ENCODE measurements at regions not wholly inside any gene's neighbourhood (a gene's known extent, or its start where the extent isn't known, plus 50 kb on each side); places are given as distances from the start of the nearest gene placed in this dataset.
"Not testable (repeated sequence)": the region's sequence is repeated elsewhere in the genome, so short reads cannot be mapped to it uniquely, and the experiment has no call there.

- FAIRE-seq: no peak
Observed at GRCh38 chr2:189312643-189313042, 128.6 kb upstream of the WDR75 start.

GRCh38 chr2:189318761-189319160 is 122.5 kb upstream of the WDR75 start:
- no peak for FAIRE-seq

GRCh38 chr2:189319424-189319823 is 121.8 kb upstream of the WDR75 start:
- FAIRE-seq: not testable (repeated sequence)

- FAIRE-seq: no peak
Observed at GRCh38 chr2:189327879-189328847, 113.1 kb upstream of the WDR75 start.

GRCh38 chr2:189328848-189329245 is 112.4 kb upstream of the WDR75 start:
- FAIRE-seq: no peak

- FAIRE-seq: no peak
Observed at GRCh38 chr2:189336276-189336975, 104.8 kb upstream of the WDR75 start.

GRCh38 chr2:189337656-189338055 is 103.6 kb upstream of the WDR75 start:
- no peak for FAIRE-seq

- FAIRE-seq: no peak
Observed at GRCh38 chr2:189338115-189338514, 103.2 kb upstream of the WDR75 start.

GRCh38 chr2:189341077-189341476 is 100.2 kb upstream of the WDR75 start:
- FAIRE-seq: no peak

GRCh38 chr2:189344043-189344442 is 97.2 kb upstream of the WDR75 start:
- FAIRE-seq: no peak

GRCh38 chr2:189347540-189347939 is 93.7 kb upstream of the WDR75 start:
- peak; percentile 76 for FAIRE-seq

GRCh38 chr2:189348369-189348768 is 92.9 kb upstream of the WDR75 start:
- FAIRE-seq: no peak

- no peak for FAIRE-seq
Observed at GRCh38 chr2:189350540-189351209, 90.6 kb upstream of the WDR75 start.

GRCh38 chr2:189351933-189352332 is 89.3 kb upstream of the WDR75 start:
- not testable (repeated sequence) for FAIRE-seq

GRCh38 chr2:189357375-189357774 is 83.9 kb upstream of the WDR75 start:
- not testable (repeated sequence) for FAIRE-seq

GRCh38 chr2:189360861-189361260 is 80.4 kb upstream of the WDR75 start:
- no peak for FAIRE-seq

GRCh38 chr2:189362283-189362682 is 79.0 kb upstream of the WDR75 start:
- no peak for FAIRE-seq

- FAIRE-seq: no peak
Observed at GRCh38 chr2:189363559-189363958, 77.7 kb upstream of the WDR75 start.

- FAIRE-seq: no peak
Observed at GRCh38 chr2:189364607-189365006, 76.7 kb upstream of the WDR75 start.

GRCh38 chr2:189366349-189366748 is 74.9 kb upstream of the WDR75 start:
- FAIRE-seq: no peak

- FAIRE-seq: no peak
Observed at GRCh38 chr2:189367343-189367742, 73.9 kb upstream of the WDR75 start.

GRCh38 chr2:189369566-189369965 is 71.7 kb upstream of the WDR75 start:
- FAIRE-seq: no peak

GRCh38 chr2:189370719-189371118 is 70.6 kb upstream of the WDR75 start:
- FAIRE-seq: no peak

All from islet of Langerhans (tissue), 1 donor.